Fibroblast of the aortic adventitia (primary cell): ENCODE measurements at regions not wholly inside any gene's neighbourhood (a gene's known extent, or its start where the extent isn't known, plus 50 kb on each side); places are given as distances from the start of the nearest gene placed in this dataset.

Source experiments
- DNase-seq: peaks from one replicate; pipeline ENCODE4 v3.0.0-alpha.2; 2010; ENCODE audit warnings: low read depth
- H3K4me3 ChIP-seq: 2 replicates; pipeline ENCODE4 v1.5.1; 2011; ENCODE audit warnings: low read depth, mild to moderate bottlenecking, control low read depth, low read length, moderate library complexity
- TF ChIP-seq, protein P1 (sequence below): IDR thresholded peaks from 2 replicates; pipeline ENCODE4 v1.5.1; 2011; ENCODE audit warnings: mild to moderate bottlenecking, low read length, control low read depth, inconsistent platforms; ENCODE audit not compliant: insufficient read depth

DNA sequence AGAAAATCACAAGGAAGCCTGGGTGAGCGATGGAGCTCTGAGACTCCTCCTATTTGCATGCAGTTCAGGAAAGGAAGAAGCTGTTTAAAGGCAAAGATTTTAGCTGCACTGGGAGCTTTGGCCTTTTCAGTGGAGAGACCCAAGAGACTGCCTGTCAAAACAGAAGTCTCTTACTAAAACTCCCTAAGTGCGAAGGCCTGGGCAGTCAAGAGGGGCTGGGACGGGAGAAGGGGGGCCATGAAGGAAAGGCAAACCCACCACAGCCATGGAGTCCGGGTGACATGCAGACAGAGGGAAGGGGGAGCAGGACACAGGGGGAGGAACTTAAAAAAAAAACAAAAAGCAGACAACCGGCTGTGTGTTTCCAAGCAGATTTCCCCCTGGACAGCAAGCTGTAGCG is 537.6 kb upstream of the NOX3 start:
- TF ChIP-seq, protein P1, sequence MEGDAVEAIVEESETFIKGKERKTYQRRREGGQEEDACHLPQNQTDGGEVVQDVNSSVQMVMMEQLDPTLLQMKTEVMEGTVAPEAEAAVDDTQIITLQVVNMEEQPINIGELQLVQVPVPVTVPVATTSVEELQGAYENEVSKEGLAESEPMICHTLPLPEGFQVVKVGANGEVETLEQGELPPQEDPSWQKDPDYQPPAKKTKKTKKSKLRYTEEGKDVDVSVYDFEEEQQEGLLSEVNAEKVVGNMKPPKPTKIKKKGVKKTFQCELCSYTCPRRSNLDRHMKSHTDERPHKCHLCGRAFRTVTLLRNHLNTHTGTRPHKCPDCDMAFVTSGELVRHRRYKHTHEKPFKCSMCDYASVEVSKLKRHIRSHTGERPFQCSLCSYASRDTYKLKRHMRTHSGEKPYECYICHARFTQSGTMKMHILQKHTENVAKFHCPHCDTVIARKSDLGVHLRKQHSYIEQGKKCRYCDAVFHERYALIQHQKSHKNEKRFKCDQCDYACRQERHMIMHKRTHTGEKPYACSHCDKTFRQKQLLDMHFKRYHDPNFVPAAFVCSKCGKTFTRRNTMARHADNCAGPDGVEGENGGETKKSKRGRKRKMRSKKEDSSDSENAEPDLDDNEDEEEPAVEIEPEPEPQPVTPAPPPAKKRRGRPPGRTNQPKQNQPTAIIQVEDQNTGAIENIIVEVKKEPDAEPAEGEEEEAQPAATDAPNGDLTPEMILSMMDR, result no peak
- H3K4me3 ChIP-seq, result no peak overlapping the region
- no peak for DNase-seq

DNA sequence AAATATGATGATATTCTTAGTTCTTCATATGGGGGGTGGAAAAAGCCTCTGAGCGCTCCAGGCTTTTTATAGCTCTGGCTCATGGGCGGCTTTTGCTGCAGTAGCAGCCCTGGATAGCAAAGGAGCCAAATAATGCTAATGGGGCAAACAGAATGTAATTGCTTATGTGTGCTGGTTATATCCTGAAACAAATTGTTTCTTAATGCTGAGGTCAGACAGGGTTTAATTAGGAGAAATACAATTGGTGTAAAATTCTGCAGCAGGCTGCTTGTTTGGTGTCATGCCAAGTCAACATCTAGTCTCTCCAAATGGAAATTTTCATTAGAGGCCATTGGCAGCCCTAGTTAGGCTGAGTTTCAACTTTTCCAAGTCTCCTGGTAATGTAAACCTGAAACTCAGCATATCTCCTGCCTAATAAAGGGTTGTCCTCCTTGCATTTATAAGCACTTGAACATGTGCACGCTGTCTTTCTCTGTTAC is 530.1 kb upstream of the NOX3 start:
- TF ChIP-seq, protein P1, result no peak
- no peak for DNase-seq
- H3K4me3 ChIP-seq, result no peak overlapping the region

DNA sequence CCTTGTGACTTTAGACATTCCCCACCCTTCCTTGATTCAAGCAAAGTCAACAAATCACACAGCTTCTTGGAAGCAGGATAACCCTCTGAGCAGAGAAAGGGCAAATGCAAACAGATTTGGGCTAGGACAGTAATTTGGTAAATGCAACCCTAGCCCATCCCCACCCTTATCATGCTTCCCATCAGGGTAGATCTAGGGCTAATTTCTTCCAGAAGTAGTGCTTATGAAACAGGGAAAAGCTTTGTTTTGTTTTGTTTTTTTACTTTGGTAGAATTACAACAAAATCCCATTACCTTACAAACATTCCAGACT is 525.1 kb upstream of the NOX3 start:
- H3K4me3 ChIP-seq, result no peak overlapping the region
- TF ChIP-seq, protein P1, result no peak
- no peak for DNase-seq

DNA sequence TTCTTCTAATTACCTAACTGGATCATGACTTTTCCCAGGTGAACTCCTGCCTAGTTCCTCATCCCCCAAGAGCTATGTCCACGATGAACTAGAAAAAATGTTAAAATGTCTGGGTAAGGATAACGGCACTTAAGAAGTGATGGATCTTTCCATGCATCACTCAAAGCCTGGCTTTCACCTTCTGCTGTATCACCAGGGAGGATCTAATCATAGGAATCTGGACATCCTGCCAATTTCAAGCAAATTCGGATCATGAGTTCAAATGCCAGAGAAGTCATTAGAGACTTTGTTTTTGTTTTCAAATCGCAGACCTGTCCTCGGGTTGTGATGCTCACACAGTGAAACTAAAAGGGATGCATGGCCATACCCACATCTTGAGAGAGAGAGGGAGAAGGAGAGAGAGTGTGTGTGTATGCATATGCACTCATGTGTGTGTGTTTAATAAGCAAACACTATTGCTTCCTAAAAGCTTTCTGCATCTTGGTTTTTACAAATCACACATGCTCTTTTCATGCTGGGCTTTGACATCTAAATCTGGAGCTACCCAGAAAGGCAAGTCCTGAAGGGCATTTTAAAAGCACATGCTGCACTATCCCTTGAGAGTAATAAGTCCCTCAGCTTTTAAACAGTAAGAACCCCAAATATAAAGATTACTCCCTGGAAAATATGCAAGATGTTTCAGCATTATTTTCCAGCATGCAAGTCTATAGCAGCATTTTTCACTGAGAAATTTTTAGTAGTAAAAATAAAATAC is 524.6 kb upstream of the NOX3 start:
- no peak for DNase-seq

DNA sequence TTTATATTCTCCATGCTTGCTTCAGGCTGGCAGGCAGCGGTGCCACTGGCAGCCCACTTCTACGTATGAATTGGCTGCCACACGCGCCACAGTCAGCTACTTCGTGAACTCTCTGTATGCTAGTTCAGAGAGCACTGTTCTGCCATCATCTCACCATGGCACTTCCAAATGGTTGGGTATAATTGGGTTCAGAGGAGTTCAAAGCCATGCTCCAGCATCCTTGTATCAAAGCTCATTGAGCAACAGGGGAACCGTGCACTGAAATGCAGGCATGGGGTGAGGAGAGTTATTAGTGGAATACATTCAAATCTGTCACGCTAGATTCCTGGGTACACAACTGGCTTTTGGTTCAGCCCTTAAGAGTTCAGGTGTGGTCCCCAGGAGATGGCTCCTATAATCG is 519.9 kb upstream of the NOX3 start:
- no peak overlapping the region for H3K4me3 ChIP-seq
- TF ChIP-seq, protein P1, result no peak
- no peak for DNase-seq

More for the DNA sequence above, 524.6 kb upstream of the NOX3 start:
- TF ChIP-seq, protein P1, result no peak
- no peak overlapping the region for H3K4me3 ChIP-seq

DNA sequence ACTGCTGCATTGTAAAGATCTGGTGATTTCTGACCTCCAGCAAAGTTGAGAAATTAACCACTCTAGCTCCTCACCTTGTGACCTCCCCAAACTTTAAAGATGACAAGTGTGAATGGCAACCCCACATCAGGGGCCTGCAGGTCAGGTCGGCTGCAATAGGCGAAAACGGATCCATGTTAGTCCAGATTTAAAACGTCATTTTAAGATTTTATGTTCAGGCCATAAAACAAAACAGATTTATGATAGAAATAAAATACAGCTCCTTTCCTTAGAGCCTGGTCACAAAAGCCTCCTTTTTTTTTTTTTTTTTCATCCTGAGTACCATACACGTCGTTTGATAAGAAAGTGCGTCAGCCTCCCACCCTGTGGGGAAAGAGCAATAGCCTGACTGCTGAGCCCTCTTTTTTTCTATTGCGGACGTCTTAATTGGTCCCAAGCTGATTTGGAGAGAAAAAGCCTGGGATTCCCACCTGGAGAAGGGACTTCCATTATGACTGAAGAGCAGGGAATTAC is 519.2 kb upstream of the NOX3 start:
- TF ChIP-seq, protein P1, result no peak
- no peak for DNase-seq
- no peak overlapping the region for H3K4me3 ChIP-seq
